MM.1S (cell line): ENCODE measurements at regions not wholly inside any gene's neighbourhood (a gene's known extent, or its start where the extent isn't known, plus 50 kb on each side); places are given as distances from the start of the nearest gene placed in this dataset.
"Not testable (repeated sequence)": the region's sequence is repeated elsewhere in the genome, so short reads cannot be mapped to it uniquely, and the experiment has no call there.

Experiments
- DNase-seq: peaks from one replicate; pipeline ENCODE4 v3.0.0-alpha.2; 2015
- H2AFZ ChIP-seq: fragments of 300-600 bp; sonication (generic); 2 replicates; pipeline ENCODE4 v1.6.0; 2016; ENCODE audit warnings: antibody characterized with exemption, low read length
- H3F3A ChIP-seq: fragments of 300-600 bp; sonication (generic); 2 replicates; pipeline ENCODE4 v1.6.1; 2016; ENCODE audit warnings: mild to moderate bottlenecking, antibody characterized with exemption, low read length, moderate library complexity, mixed read lengths; ENCODE audit not compliant: insufficient read depth
- H3K27ac ChIP-seq: fragments of 300-600 bp; sonication (generic); 2 replicates; pipeline ENCODE4 v1.5.1; 2016; ENCODE audit warnings: mild to moderate bottlenecking, low read length
- H3K27me3 ChIP-seq: fragments of 300-600 bp; sonication (generic); replicated peaks from 2 replicates; pipeline ENCODE4 v1.6.0; 2016; ENCODE audit warnings: low read length; ENCODE audit not compliant: insufficient read depth
- H3K36me3 ChIP-seq: fragments of 300-600 bp; sonication (generic); replicated peaks from 2 replicates; pipeline ENCODE4 v1.6.1; 2016; ENCODE audit warnings: mild to moderate bottlenecking, low read length, mixed read lengths; ENCODE audit not compliant: insufficient read depth
- H3K4me1 ChIP-seq: fragments of 300-600 bp; sonication (generic); 2 replicates; pipeline ENCODE4 v1.6.1; 2016; ENCODE audit warnings: low read length, mixed read lengths
- H3K4me2 ChIP-seq: fragments of 300-600 bp; sonication (generic); 2 replicates; pipeline ENCODE4 v1.6.0; 2016; ENCODE audit warnings: low read depth, low read length
- H3K4me3 ChIP-seq: fragments of 300-600 bp; sonication (generic); 2 replicates; pipeline ENCODE4 v1.5.1; 2016; ENCODE audit warnings: low read length, mixed read lengths
- H3K79me2 ChIP-seq: fragments of 300-600 bp; sonication (generic); 2 replicates; pipeline ENCODE4 v1.6.1; 2016; ENCODE audit warnings: mixed run types, low read length, mixed read lengths
- H3K9ac ChIP-seq: fragments of 300-600 bp; sonication (generic); 2 replicates; pipeline ENCODE4 v1.6.1; 2016; ENCODE audit warnings: low read length, mixed read lengths
- H3K9me2 ChIP-seq: fragments of 300-600 bp; sonication (generic); replicated peaks from 2 replicates; pipeline ENCODE4 v1.6.1; 2016; ENCODE audit warnings: mild to moderate bottlenecking, low read length, mixed read lengths; ENCODE audit not compliant: insufficient read depth
- H3K9me3 ChIP-seq: fragments of 300-600 bp; sonication (generic); replicated peaks from 2 replicates; pipeline ENCODE4 v1.6.1; 2016; ENCODE audit warnings: mild to moderate bottlenecking, low read length, mixed read lengths; ENCODE audit not compliant: insufficient read depth
- H4K20me1 ChIP-seq: fragments of 300-600 bp; sonication (generic); 2 replicates; pipeline ENCODE4 v1.6.1; 2016; ENCODE audit warnings: mild to moderate bottlenecking, low read length, moderate library complexity, mixed read lengths; ENCODE audit not compliant: insufficient read depth
- CTCF ChIP-seq: fragments of 300-600 bp; sonication (generic); IDR thresholded peaks from 2 replicates; pipeline ENCODE4 v1.5.1; 2016; ENCODE audit warnings: antibody characterized with exemption, low read length, mixed read lengths
- EZH2 ChIP-seq: fragments of 300-600 bp; sonication (generic); optimal IDR thresholded peaks from 2 replicates; pipeline ENCODE3; 2017; ENCODE audit warnings: low read depth, mild to moderate bottlenecking, antibody characterized with exemption, low read length, mixed read lengths
- EZH2phosphoT487 ChIP-seq: fragments of 300-600 bp; sonication (generic); IDR thresholded peaks from 2 replicates; pipeline ENCODE4 v1.6.1; 2018; ENCODE audit warnings: antibody characterized with exemption, low read length

DNA sequence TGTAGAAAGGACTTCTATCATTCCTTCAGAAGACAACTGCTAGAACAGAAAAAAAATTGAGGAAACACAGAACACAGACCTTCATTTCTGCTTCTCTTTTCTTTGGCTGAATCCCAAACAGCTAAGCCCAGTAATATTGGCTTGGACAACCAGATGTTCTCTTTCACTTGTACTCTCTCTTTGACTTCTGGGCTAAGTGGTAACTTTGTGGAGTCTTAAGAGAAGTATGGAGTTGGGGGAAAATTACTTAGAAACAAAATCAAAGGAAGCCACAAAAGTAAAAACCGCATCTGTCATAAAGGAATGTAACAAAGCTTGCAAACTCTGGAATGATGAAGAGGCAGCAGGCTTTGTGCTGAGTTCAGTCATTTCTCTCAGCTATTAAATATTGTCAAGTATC, 587.5 kb downstream of the CBLN4 start:
- Histone ChIP-seq H3K9me2 (no peaks in the 10 kb centered on the region), H3K27me3 (no peaks in the 10 kb centered on the region), H3K4me1 (no peaks in the 10 kb centered on the region), H3K9ac (no peak overlapping the region), H3K4me2 (no peak overlapping the region), H3K36me3 (no peaks in the 10 kb centered on the region), H3K4me3 (no peak overlapping the region), H3K9me3 (no peaks in the 10 kb centered on the region), H3K79me2 (no peaks in the 10 kb centered on the region), H3F3A (no peaks in the 10 kb centered on the region), H2AFZ (no peak overlapping the region), H4K20me1 (no peaks in the 10 kb centered on the region), H3K27ac (no peak overlapping the region)
- TF ChIP-seq EZH2phosphoT487, result no peak
- no peak for TF ChIP-seq CTCF
- TF ChIP-seq EZH2, result no peak
- no peak for DNase-seq

GRCh38 chr20:55415567-55416142, 589.7 kb downstream of the CBLN4 start:
- TF ChIP-seq EZH2phosphoT487 (no peak), CTCF (peak; percentile 41)
- no peak overlapping the region for H2AFZ ChIP-seq
- H3K79me2 ChIP-seq, result no peaks in the 10 kb centered on the region
- peak; percentile 36 for DNase-seq
- H3K27me3 ChIP-seq, result no peaks in the 10 kb centered on the region
- H3K4me1 ChIP-seq, result no peaks in the 10 kb centered on the region
- no peaks in the 10 kb centered on the region for H3K36me3 ChIP-seq
- no peaks in the 10 kb centered on the region for H4K20me1 ChIP-seq
- H3K9me2 ChIP-seq, result no peaks in the 10 kb centered on the region
- H3K27ac ChIP-seq, result no peak overlapping the region
- no peak overlapping the region for H3K4me2 ChIP-seq
- H3K9me3 ChIP-seq, result no peaks in the 10 kb centered on the region
- H3K4me3 ChIP-seq, result no peak overlapping the region
- H3K9ac ChIP-seq, result no peak overlapping the region
- H3F3A ChIP-seq, result no peaks in the 10 kb centered on the region

DNA sequence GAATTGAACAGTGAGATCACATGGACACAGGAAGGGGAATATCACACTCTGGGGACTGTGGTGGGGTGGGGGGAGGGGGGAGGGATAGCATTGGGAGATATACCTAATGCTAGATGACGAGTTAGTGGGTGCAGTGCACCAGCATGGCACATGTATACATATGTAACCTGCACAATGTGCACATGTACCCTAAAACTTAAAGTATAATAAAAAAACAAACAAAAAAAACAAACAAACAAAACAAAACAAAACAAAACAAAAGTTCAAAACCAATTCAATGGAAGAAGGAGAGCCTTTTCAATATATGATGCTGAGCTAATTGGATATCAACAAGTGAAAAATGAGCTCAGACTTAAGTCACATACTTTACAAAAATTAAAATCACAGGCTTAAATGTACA, 592.8 kb downstream of the CBLN4 start:
- not testable (repeated sequence) for H4K20me1 ChIP-seq, H3K9me3 ChIP-seq, H3K9me2 ChIP-seq, H3K27me3 ChIP-seq, H2AFZ ChIP-seq, H3K4me3 ChIP-seq, H3K9ac ChIP-seq, H3K79me2 ChIP-seq, H3F3A ChIP-seq, DNase-seq, H3K4me1 ChIP-seq, H3K36me3 ChIP-seq, H3K4me2 ChIP-seq, H3K27ac ChIP-seq

GRCh38 chr20:55406891-55407290, 598.4 kb downstream of the CBLN4 start:
- no peaks in the 10 kb centered on the region for H3K4me1 ChIP-seq
- no peaks in the 10 kb centered on the region for H3K27me3 ChIP-seq
- H3K36me3 ChIP-seq, result no peaks in the 10 kb centered on the region
- H2AFZ ChIP-seq, result no peak overlapping the region
- TF ChIP-seq EZH2 (no peak), CTCF (no peak), EZH2phosphoT487 (no peak)
- H3K4me3 ChIP-seq, result no peak overlapping the region
- no peak for DNase-seq
- H3K9me2 ChIP-seq, result no peaks in the 10 kb centered on the region
- H3F3A ChIP-seq, result no peaks in the 10 kb centered on the region
- H4K20me1 ChIP-seq, result no peaks in the 10 kb centered on the region
- no peaks in the 10 kb centered on the region for H3K9me3 ChIP-seq
- no peak overlapping the region for H3K27ac ChIP-seq
- no peaks in the 10 kb centered on the region for H3K79me2 ChIP-seq
- no peak overlapping the region for H3K9ac ChIP-seq
- H3K4me2 ChIP-seq, result no peak overlapping the region
